T-helper 22 cell (primary cell): ENCODE measurements at regions not wholly inside any gene's neighbourhood (a gene's known extent, or its start where the extent isn't known, plus 50 kb on each side); places are given as distances from the start of the nearest gene placed in this dataset.

Experiments used
- DNase-seq: peaks from one replicate; pipeline ENCODE4 v3.0.0-alpha.2; 2020; ENCODE audit warnings: low read depth

GRCh38 chr10:63708421-63708820, 187.2 kb downstream of the REEP3 start:
- no peak for DNase-seq

DNA sequence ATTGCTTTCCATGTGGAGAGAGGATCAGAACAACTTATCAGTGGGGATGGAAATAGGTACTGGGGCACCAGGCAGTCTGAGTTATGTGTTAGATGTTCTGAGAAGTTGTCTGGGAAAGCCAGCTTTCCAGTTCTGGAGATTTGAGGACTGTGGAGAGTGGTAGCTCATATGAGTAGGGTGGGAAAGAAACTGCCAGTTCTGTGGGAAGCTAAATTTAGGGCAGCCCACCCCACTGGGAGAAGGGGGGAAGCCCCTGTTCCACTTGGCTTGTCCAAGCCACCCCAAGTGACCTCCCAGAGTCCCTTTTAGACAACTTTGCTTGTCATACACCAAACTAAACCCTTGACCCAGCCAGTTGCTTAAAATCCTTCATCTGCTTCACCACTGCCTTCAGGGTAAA, 189.5 kb downstream of the REEP3 start:
- no peak for DNase-seq

DNA sequence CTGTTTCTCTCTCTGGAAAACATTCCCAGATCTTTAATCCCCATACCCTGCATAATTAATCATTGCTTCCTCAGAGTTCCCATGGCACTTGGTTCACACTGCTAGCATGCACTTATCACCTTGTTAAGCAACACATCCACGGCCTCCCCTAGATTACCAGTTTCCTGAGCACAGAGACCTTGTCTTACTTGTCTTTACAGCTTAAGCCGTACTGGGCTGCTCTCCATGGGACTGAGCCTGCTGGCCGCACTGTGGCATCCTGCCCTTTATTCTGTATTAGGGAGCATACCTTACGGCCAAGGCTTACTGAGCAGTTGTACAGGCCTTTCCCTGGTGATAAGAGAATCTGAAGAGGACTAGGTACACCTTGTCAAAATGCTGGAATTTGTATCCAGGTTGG, 190.2 kb downstream of the REEP3 start:
- DNase-seq, result no peak

GRCh38 chr10:63711867-63712716, 190.9 kb downstream of the REEP3 start:
- no peak for DNase-seq

GRCh38 chr10:63712717-63713115, 191.5 kb downstream of the REEP3 start:
- no peak for DNase-seq

DNA sequence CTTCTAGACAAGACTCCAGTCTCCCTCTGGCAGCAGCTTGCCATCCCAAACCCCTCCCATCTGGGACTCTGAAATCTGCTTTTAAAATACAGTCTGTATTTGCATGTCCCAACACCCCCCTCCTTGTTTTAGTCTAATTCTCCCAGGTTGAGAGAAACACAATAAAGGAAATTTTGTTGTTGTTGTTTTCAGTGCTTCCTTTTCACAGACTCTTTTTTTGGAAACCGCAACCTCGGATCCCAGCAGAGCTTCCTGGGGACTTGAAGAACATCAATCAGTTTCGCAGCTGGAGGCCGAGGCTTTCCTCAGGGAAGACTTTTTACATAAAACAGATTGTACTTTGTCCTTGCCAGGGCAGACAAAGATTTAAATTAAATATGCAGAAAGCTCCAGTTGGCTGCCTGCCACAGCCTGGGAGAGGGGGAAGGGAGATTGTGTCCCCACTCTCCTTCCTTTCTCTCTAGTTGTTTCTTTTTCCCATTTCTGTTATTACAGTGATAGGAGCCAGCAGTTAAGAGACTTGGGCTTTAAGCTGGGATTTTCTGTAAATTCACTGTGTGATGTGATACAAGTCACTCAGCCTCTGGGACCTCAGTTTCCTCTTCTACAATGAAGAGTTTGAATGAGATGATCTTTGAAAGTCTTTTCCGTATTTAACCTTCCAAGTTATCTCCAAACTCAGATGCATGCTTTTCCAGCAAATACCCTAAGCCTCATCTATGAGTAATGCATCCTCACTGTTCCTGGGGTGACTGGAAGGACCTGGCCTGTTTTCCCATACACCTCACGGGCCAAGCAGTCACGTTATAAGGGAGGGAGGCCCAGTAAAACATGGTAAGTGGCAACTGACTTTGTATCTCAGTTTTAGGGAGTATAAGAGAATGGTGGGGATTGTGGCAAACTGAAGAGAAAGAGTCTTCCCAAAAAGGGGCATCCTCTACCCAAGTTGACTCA, 192.3 kb downstream of the REEP3 start:
- no peak for DNase-seq

DNA sequence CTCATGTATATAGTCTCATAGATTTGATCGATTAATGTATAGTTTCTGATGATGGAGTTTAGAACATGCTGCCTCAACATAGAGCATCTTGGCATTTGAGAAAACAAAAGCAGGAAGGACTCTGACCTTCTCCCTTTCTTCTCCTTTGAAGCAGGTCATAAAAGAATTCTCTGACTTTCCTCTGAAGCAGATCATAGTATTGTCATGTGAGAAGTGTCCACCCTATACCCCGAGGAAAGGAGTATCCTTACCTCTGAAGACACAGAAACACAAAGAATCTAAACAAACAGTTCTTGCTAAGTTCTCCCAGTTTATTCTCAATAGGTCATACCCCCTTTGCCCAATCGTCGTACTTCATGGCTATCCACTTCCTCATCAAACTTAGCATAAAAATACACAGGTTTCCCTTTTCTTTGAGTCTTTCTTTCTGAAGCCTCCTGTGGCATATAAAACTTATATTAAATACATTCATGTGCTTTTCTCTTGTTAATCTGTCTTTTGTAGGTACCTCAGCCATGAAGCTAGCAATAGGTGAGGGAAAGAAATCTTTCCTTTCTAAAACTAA, 194.9 kb downstream of the REEP3 start:
- DNase-seq, result no peak

- DNase-seq, result no peak
These were observed 196.0 kb downstream of the REEP3 start for GRCh38 chr10:63717027-63717715.

DNA sequence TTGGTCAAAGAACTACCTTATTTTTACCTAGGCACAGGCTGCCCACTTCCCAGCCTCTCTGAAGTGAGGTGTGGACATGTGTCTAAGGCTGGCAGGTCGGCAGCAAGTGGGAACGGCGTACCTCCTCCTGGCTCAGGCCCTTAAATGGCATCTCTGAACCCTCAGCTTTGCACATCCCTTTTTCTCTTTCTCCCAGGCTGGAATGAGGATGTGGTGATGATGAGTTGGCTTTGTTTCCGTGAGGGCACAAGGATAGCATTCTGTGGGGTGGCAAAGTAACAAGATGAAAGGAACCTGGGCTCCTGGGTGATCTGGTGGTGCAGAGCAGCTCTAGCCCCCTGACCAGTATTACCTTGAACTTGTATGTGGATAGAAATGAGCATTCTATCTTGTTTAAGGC, 196.8 kb downstream of the REEP3 start:
- DNase-seq, result no peak

DNA sequence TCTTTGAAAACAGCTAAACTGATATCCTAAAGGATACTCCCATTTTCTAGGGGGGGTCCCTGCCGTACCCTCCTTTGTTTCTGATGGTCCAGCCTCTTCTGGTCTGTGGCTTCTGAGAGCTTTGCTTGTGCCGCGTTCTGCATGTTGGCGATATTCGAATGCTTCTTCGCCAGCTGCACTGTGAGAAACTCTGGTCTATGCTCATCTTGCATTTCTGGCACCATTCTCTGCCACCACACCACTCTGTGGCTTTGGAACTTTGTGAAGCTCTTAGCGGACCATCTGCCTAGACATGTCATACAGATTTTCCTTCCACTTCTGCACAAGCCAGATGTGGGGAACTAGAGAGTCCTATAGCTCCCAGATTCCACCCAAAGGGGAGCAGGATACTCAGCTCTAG, 197.2 kb downstream of the REEP3 start:
- no peak for DNase-seq

DNA sequence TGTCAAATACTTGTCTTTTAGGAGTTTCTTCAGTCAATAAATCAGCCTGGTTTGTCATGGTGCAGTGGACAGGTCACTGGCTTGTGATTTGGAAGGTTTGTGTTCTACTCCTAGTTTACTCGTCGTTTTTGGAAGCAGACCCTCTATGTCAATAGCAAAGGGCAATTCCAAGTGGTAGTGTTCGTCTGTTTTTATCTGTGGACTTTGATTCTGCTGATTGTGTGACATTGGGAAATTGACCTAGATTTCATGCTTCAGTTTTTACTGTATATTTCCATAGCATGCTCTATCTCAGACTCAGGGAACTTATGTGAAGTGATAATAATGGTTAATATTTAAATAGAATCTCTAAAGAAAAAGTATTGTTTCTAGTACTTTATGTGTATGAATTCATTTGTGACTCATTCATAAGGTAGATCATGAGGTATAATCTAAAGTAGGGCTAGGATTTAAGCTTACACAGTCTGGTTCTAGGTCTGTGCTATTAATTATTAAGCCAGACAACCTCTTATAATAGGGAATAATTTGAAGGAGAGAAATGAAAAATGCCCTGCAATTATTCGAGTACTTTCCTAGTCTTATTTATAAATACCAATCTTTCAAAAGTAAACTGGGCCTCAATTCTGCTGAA, 198.1 kb downstream of the REEP3 start:
- no peak for DNase-seq

DNA sequence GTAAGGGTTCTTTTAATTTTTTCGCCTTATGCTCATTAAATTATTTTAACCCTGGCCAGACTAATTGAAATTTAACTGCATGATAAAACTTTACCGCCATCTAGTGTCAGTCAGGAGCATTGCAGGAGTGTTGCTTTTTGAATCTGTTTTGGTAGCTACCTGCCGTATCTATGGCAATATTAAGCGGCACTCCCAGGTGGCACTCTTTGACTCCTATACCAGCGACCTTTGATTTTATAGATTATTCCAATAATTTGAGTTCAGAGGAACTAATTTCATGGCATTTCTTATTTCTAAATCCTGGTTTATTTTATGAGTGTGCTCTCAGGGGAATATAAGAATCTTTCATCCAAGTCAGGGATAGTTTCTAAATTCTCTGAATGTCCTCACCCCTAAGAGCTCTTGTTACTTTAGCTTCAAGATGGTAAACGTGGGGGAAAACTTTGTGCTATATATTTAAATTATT, 198.9 kb downstream of the REEP3 start:
- peak; percentile 17 for DNase-seq

DNA sequence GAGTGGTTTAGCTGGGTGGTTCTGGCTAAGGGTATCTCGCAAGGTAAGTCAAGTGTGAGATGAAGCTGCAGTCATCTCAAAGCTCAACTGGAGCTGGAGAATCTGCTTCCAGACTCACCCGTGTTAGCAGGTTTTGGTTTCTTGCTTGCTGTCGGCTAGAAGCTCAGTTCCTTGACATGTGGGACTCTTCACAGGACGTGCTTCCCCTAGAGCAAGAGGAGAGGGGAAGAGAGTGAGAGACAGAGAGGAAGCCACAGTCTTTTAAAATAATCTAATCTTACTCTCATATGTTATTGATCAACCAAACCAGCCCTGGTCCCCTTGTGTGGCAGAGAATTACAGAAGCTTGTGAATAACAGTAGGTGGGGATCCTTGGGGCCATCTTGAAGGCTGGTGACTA, 199.5 kb downstream of the REEP3 start:
- DNase-seq, result no peak

DNA sequence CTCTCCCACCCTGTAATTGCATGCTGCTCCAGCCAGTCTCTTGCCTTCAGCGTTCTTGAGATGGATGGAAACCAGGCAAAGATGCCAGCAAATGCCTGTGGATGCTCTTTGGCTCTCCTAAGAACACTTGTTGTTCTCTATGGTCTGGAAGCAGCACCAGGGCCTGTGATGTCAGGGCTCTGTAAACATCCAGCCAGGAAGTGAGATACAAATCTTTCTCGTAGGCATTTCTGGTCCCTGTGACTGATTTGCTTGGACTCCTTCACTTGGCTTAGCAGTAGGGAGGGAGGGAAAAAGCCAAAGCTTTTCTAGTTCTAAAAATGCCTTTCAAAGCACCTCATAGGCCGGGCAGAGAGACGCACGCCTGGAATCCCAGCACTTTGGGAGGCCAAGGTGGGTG, 201.3 kb downstream of the REEP3 start:
- DNase-seq, result no peak

- no peak for DNase-seq
These were observed 202.1 kb downstream of the REEP3 start for GRCh38 chr10:63723320-63723719.

DNA sequence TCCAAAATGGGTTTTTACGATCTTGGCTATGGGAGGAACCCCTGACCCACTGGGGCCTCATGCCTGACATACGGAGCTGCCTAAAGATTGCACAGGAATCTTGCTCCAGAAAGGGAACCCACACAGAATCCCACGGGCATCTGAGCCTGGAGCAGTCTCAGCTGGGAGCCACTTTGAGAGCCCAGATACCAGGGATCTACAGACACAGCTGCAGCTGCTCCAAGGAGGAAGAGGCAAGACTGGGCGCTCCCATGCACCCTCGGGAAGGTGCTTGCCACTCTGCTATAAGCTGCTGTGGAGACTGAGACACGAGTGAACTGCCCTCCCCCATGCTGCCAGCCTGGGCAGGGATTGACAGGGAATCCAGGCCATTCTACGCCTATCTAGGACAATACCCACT, 202.5 kb downstream of the REEP3 start:
- no peak for DNase-seq

DNA sequence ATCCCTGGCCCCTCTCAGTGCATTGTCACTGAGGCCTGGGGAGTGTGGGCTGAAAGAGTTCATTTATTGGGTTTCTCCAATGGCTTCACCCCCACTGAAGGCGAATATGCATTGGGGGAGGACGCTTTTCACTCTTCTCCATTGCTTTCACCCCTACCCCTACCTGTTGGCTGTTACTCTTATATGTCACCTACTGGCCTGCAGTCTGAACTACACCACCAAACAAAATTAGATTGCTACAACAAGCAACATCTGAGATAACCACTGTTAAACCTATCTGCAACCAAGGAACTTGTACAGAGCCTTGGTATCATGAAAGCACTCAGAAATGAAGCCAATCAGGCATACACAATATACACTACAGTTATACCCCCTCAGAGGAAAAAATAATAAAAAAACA, 203.7 kb downstream of the REEP3 start:
- no peak for DNase-seq

GRCh38 chr10:63726867-63727266, 205.7 kb downstream of the REEP3 start:
- DNase-seq, result no peak

DNA sequence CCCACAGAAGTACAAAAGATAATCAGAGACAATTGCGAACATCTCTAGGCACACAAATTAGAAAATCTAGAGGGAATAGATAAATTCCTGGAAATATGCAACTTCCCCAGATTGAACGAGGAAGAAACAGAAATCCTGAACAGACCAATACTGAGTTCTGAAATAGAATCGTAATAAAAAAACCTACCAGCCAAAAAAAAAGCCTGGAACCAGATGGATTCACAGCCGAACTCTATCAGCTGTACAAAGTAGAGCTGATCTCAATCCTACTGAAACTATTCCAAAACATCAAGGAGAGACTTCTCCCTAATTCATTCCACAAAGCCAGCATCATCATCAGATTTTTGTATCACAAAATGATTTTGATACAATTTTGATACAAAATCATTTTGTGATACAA, 206.4 kb downstream of the REEP3 start:
- DNase-seq, result no peak

DNA sequence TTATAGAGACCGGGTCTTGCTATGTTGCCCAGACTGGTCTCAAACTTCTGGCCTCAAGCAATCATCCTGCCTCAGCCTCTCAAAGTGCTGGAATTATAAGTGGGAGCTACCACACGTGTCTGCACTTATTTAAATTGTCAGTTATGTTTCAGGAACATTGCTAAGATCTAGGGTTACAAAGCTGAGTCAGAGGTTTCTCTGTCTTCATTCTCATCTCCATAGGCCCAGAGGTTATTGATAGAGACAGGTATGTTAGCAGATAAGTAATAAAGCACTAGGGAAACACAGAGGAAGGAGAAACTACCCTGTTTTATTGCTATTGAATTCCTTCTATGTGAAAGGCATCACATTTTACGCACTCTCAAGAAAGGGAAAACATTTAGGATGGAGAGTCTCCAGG, 214.1 kb downstream of the REEP3 start:
- DNase-seq, result no peak

DNA sequence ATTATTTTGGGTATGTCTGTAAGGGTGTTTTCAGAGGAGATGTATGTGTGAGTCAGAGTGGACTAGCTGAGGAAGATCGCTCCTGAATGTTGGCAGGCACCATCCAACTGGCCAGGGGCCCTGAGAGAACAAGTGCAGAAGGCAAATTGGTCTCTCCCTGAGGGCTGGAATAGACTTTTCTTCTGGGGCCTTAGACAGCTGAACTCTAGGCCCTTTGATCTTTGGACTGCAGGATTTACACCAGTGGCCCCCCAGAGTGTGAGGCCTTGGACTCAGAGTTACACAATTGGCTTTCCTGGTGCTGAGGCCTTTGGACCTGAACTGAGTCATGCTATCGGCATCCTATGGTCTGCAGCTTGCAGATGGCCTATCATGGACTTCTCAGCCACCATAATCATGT, 217.2 kb downstream of the REEP3 start:
- DNase-seq, result no peak
